DMS 273 (cell line): ENCODE measurements at regions not wholly inside any gene's neighbourhood (a gene's known extent, or its start where the extent isn't known, plus 50 kb on each side); places are given as distances from the start of the nearest gene placed in this dataset.
"Not testable (repeated sequence)": the region's sequence is repeated elsewhere in the genome, so short reads cannot be mapped to it uniquely, and the experiment has no call there.

Source experiments
- DNase-seq: peaks from one replicate; lab custom pipeline; 2025; ENCODE audit not compliant: unreplicated experiment; lab: John Stamatoyannopoulos, UW

- no peak for DNase-seq
These were observed 303.7 kb downstream of the CDH19 start for GRCh38 chr18:66300141-66300540.

GRCh38 chr18:66280470-66280869 lies 323.4 kb downstream of the CDH19 start:
- no peak for DNase-seq

- DNase-seq, result no peak
These were observed 331.9 kb downstream of the CDH19 start for GRCh38 chr18:66271962-66272361.

- no peak for DNase-seq
These were observed 339.8 kb downstream of the CDH19 start for GRCh38 chr18:66264130-66264529.

- DNase-seq, result no peak
These were observed 349.8 kb downstream of the CDH19 start for GRCh38 chr18:66254121-66254520.

- no peak for DNase-seq
These were observed 351.2 kb downstream of the CDH19 start for GRCh38 chr18:66252703-66253102.

- no peak for DNase-seq
These were observed 368.7 kb downstream of the CDH19 start for GRCh38 chr18:66235206-66235605.

GRCh38 chr18:66226782-66227181 lies 377.1 kb downstream of the CDH19 start:
- DNase-seq, result peak; percentile 15

GRCh38 chr18:66223317-66223716 lies 380.6 kb downstream of the CDH19 start:
- not testable (repeated sequence) for DNase-seq

GRCh38 chr18:66222174-66222573 lies 381.7 kb downstream of the CDH19 start:
- DNase-seq, result no peak

- DNase-seq, result no peak
These were observed 384.1 kb downstream of the CDH19 start for GRCh38 chr18:66219817-66220216.

GRCh38 chr18:66211749-66212148 lies 392.1 kb downstream of the CDH19 start:
- peak; percentile 59 for DNase-seq

GRCh38 chr18:66210875-66211274 lies 393.0 kb downstream of the CDH19 start:
- no peak for DNase-seq

GRCh38 chr18:66209656-66210055 lies 394.2 kb downstream of the CDH19 start:
- DNase-seq, result no peak

GRCh38 chr18:66196805-66197204 lies 407.1 kb downstream of the CDH19 start:
- no peak for DNase-seq

- no peak for DNase-seq
These were observed 410.0 kb downstream of the CDH19 start for GRCh38 chr18:66193938-66194337.

GRCh38 chr18:66193394-66193793 lies 410.5 kb downstream of the CDH19 start:
- DNase-seq, result no peak

GRCh38 chr18:66168685-66169235 lies 417.9 kb downstream of the CDH7 start:
- DNase-seq, result peak; percentile 53

- DNase-seq, result peak; percentile 18
These were observed 417.2 kb downstream of the CDH7 start for GRCh38 chr18:66167829-66168684.

GRCh38 chr18:66160007-66160406 lies 409.2 kb downstream of the CDH7 start:
- no peak for DNase-seq

GRCh38 chr18:66159451-66159850 lies 408.6 kb downstream of the CDH7 start:
- DNase-seq, result no peak

GRCh38 chr18:66156946-66157687 lies 406.3 kb downstream of the CDH7 start:
- DNase-seq, result no peak
